OCI-LY3 (cell line): ENCODE measurements at regions not wholly inside any gene's neighbourhood (a gene's known extent, or its start where the extent isn't known, plus 50 kb on each side); places are given as distances from the start of the nearest gene placed in this dataset.

ENCODE experiments used
- EZH2phosphoT487 ChIP-seq: fragments of 200-600 bp; shearing (Covaris generic); IDR thresholded peaks from 2 replicates; pipeline ENCODE4 v1.6.1; 2018; ENCODE audit warnings: antibody characterized with exemption, mixed run types, low read depth
- TF ChIP-seq, protein P1 (sequence below): fragments of 200-600, 300-600 bp; sonication (generic); IDR thresholded peaks from 2 replicates; pipeline ENCODE4 v1.5.1; 2014; ENCODE audit warnings: antibody characterized with exemption, low read length, low read depth

DNA sequence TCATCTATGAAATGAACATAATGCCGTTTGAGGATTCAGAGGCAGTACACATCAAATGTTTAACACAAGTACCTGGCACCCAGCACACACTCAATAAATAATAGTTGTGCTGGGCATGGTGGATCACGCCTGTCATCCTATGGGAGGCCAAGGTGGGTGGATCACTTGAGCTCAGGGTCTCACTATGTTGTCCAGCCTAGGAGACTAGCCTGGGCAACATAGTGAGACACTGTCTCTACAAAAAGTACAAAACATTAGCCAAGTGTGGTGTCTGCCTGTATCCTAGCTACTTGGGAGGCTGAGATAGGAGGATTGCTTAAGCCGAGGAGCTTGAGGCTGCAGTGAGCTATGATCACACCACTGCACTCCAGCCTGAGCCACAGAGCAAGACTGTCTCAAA, 98.1 kb upstream of the SALL4 start:
- TF ChIP-seq EZH2phosphoT487 = no peak
- TF ChIP-seq, protein P1, sequence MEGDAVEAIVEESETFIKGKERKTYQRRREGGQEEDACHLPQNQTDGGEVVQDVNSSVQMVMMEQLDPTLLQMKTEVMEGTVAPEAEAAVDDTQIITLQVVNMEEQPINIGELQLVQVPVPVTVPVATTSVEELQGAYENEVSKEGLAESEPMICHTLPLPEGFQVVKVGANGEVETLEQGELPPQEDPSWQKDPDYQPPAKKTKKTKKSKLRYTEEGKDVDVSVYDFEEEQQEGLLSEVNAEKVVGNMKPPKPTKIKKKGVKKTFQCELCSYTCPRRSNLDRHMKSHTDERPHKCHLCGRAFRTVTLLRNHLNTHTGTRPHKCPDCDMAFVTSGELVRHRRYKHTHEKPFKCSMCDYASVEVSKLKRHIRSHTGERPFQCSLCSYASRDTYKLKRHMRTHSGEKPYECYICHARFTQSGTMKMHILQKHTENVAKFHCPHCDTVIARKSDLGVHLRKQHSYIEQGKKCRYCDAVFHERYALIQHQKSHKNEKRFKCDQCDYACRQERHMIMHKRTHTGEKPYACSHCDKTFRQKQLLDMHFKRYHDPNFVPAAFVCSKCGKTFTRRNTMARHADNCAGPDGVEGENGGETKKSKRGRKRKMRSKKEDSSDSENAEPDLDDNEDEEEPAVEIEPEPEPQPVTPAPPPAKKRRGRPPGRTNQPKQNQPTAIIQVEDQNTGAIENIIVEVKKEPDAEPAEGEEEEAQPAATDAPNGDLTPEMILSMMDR = no peak
